GM12891 (cell line): ENCODE measurements at regions not wholly inside any gene's neighbourhood (a gene's known extent, or its start where the extent isn't known, plus 50 kb on each side); places are given as distances from the start of the nearest gene placed in this dataset.

Experiments used
- DNase-seq: peaks from one replicate; pipeline ENCODE4 v3.0.0; 2011; ENCODE audit warnings: low spot score; ENCODE audit not compliant: insufficient read length
- FAIRE-seq: peaks from 2 replicates; lab custom pipeline; 2011; peaks lifted over from hg19 to GRCh38; lab: Jason Lieb, UNC
- PAX5 ChIP-seq: IDR thresholded peaks from 2 replicates; pipeline ENCODE4 v1.6.1; 2011; ENCODE audit warnings: low read length, moderate library complexity, mild to moderate bottlenecking; ENCODE audit not compliant: insufficient read depth, severe bottlenecking
- POLR2A ChIP-seq: IDR thresholded peaks from 2 replicates; pipeline ENCODE4 v1.6.1; 2011; ENCODE audit warnings: low read depth, low read length, control low read depth
- POLR2AphosphoS5 ChIP-seq: IDR thresholded peaks from 2 replicates; pipeline ENCODE4 v1.6.1; 2011; ENCODE audit warnings: low read depth, low read length, control low read depth
- POU2F2 ChIP-seq: IDR thresholded peaks from 2 replicates; pipeline ENCODE4 v1.6.1; 2011; ENCODE audit warnings: low read depth, mild to moderate bottlenecking, control low read depth, low read length, moderate library complexity
- SPI1 ChIP-seq: IDR thresholded peaks from 2 replicates; pipeline ENCODE4 v1.6.1; 2011; ENCODE audit warnings: low read depth, low read length, control low read depth
- TAF1 ChIP-seq: IDR thresholded peaks from 2 replicates; pipeline ENCODE4 v1.6.1; 2011; ENCODE audit warnings: low read depth, low read length, control low read depth

GRCh38 chr7:49344556-49344955 is 420.2 kb downstream of the CDC14C start:
- no peak for DNase-seq
- no peak for FAIRE-seq
- TF ChIP-seq POU2F2, result no peak
- no peak for TF ChIP-seq SPI1
- TF ChIP-seq POLR2AphosphoS5, result no peak

- no peak for TF ChIP-seq TAF1
- no peak for TF ChIP-seq POLR2AphosphoS5
- no peak for TF ChIP-seq SPI1
- no peak for TF ChIP-seq PAX5
- no peak for TF ChIP-seq POLR2A
- TF ChIP-seq POU2F2, result no peak
- DNase-seq (no peak), FAIRE-seq (no peak)
Measured at GRCh38 chr7:49346195-49346899, 422.0 kb downstream of the CDC14C start.

- FAIRE-seq (no peak), DNase-seq (no peak)
- TF ChIP-seq POU2F2 (no peak), PAX5 (no peak), POLR2AphosphoS5 (no peak), SPI1 (no peak), TAF1 (no peak), POLR2A (no peak)
Measured at GRCh38 chr7:49367072-49367471, 406.4 kb upstream of the VWC2 start.

GRCh38 chr7:49371771-49372170 is 401.7 kb upstream of the VWC2 start:
- TF ChIP-seq TAF1 (no peak), POLR2AphosphoS5 (no peak), SPI1 (no peak), PAX5 (no peak), POLR2A (no peak)
- DNase-seq (no peak), FAIRE-seq (no peak)

- no peak for DNase-seq
- no peak for TF ChIP-seq SPI1
- TF ChIP-seq TAF1, result no peak
- no peak for TF ChIP-seq PAX5
- TF ChIP-seq POLR2A, result no peak
- TF ChIP-seq POLR2AphosphoS5, result no peak
- no peak for TF ChIP-seq POU2F2
- FAIRE-seq, result no peak
Measured at GRCh38 chr7:49376817-49377375, 396.5 kb upstream of the VWC2 start.

- TF ChIP-seq SPI1 (no peak), POLR2AphosphoS5 (no peak), TAF1 (no peak), POLR2A (no peak), POU2F2 (no peak), PAX5 (no peak)
- DNase-seq (no peak), FAIRE-seq (no peak)
Measured at GRCh38 chr7:49386792-49387191, 386.6 kb upstream of the VWC2 start.

- FAIRE-seq, result no peak
- DNase-seq, result no peak
Measured at GRCh38 chr7:49389871-49390479, 383.5 kb upstream of the VWC2 start.

GRCh38 chr7:49396229-49396628 is 377.2 kb upstream of the VWC2 start:
- DNase-seq (no peak), FAIRE-seq (no peak)
- no peak for TF ChIP-seq POLR2AphosphoS5
- TF ChIP-seq SPI1, result no peak
- no peak for TF ChIP-seq TAF1
- TF ChIP-seq POU2F2, result no peak
- no peak for TF ChIP-seq PAX5
- no peak for TF ChIP-seq POLR2A

More at GRCh38 chr7:49389871-49390479, 383.5 kb upstream of the VWC2 start:
- TF ChIP-seq TAF1, result no peak
- no peak for TF ChIP-seq POU2F2
- no peak for TF ChIP-seq PAX5
- TF ChIP-seq POLR2A, result no peak
- no peak for TF ChIP-seq POLR2AphosphoS5
- TF ChIP-seq SPI1, result no peak

- TF ChIP-seq TAF1, result no peak
- no peak for TF ChIP-seq POLR2AphosphoS5
- no peak for TF ChIP-seq POLR2A
- TF ChIP-seq PAX5, result no peak
- no peak for TF ChIP-seq SPI1
- TF ChIP-seq POU2F2, result no peak
- DNase-seq, result no peak
- FAIRE-seq, result no peak
Measured at GRCh38 chr7:49397750-49398149, 375.7 kb upstream of the VWC2 start.
